NCI-H128 (cell line): ENCODE measurements at regions not wholly inside any gene's neighbourhood (a gene's known extent, or its start where the extent isn't known, plus 50 kb on each side); places are given as distances from the start of the nearest gene placed in this dataset.

Experiments
- DNase-seq: peaks from one replicate; lab custom pipeline; 2025; ENCODE audit not compliant: unreplicated experiment; lab: John Stamatoyannopoulos, UW

DNA sequence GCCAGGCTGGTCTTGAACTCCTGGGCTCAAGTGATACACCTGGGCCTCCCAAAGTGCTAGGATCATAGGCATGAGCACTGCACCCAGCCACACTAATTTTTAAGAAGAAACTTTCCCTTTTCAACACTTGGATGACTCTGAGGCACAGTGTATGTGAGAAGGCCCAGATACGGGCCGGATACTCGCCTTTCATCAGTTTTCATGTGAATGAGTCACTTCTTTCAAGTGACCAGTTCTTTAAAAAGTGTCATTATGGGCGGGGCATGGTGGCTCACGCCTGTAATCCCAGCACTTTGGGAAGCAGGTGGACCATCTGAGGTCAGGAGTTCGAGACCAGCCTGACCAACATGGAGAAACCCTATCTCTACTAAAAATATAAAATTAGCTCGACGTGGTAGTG is 120.8 kb downstream of the CTTN start:
- DNase-seq, result no peak

DNA sequence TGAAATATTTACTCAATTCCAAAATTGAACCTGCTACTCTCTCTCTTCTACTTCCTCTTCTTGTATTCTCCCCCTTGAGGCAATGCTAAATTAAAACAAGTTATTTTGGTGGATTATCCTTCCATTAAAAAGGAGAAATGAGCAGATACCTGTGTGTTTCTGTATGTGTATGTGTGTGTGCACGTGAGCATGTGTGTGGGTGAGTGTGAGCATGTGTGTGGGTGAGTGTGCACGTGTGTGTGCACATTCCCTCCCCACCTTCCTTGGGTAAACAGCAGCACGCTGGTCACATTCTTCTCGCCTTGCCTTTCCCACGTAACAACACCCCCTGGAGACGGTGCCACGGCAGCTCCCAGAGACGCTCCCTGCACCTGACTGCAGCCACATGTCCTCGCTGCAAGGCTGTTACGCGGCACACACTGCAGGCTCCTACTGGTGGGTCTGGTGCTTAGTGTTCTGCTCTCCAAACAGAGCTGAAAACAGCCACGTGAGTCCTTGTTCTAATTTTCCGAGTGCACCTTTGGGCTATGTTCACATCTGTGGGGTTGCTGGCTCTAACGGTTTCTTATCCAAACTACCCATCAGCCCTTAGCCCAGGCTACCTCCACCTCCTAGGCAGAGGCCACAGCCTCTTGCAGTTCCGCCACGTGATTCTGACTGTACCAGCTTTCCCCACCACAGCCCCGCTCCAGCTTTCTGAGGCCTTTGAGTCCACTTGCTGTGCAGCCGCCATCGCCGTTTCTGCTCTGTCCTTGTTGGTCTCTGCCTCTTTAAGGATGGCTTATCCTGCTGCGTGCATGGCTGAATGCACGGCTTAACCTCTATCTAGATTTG is 123.4 kb downstream of the CTTN start:
- no peak for DNase-seq

- no peak for DNase-seq
Observed at GRCh38 chr11:70522309-70522592, 123.9 kb downstream of the CTTN start.

GRCh38 chr11:70522593-70523311 is 124.4 kb downstream of the CTTN start:
- DNase-seq, result peak; percentile 37

DNA sequence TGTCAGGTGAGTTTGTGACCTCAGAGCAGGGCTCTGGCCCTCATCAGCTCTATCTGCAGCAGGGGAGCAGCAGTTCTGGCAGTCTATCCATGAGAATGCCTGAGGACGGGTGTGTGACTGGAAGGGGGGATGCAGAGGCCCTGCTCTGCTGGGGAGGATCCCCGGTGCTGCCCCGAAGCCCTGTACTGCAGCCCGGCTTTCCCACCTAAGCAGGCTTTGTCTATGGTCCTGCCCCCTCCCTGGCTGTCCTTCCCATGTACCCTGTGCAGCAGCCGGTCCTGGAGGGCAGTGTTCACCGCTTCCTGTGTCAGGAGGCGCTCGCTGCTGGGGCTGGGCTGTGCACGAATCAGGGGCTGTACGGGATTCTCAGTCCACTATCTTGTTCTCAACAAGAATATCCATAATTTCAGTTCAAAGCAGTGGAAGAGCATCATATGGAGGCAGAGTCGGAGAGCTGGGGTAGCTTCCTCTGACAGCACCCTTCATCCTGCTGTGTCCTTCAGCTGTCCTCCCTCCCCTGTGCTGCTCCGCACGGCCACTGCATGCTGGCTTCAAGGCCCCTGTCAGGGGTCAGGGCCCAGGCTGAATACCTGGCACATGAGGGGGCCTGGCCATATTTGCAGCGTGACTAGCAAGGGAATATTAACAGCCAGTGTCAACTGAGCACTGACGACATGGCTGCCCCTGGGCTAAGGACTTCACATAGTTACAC is 125.2 kb downstream of the CTTN start:
- no peak for DNase-seq

DNA sequence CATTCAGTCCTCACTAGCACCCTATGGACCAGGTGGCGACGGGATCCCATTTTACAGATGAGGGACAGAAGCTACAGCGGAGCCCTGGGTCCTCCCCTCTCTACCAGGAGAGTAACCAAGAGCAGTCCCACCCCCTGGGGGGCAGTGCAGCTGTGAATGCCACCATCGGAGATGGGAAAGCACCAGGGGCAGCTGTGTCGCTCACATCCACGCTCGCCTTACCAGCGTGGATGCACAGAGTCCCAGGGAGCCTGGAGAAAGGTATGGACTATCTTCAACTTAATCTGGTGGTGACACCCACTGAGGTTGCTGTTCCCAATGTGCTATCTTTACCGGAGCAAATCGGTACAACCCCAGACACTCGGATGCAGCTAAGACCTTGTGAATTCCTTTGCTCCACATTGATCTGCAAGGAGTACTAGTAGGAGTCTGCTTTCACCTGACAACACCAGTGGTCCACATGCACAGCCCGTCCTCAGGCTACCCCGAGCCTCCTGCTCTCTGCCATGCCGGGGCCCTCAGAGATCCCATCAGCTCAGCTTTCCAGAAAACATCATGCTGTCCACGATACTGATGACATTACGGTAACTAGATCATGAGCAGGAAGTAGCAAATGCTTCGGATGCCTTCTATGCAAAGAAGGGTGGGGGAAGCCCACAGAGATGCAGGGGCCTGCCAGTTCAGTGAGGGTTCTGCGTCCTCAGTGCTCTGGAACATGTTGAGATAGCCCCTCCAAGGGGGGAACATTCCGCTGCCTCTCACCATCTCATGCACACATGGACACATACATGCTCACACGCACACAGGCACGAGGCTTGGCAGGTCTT is 126.0 kb downstream of the CTTN start:
- DNase-seq, result no peak

DNA sequence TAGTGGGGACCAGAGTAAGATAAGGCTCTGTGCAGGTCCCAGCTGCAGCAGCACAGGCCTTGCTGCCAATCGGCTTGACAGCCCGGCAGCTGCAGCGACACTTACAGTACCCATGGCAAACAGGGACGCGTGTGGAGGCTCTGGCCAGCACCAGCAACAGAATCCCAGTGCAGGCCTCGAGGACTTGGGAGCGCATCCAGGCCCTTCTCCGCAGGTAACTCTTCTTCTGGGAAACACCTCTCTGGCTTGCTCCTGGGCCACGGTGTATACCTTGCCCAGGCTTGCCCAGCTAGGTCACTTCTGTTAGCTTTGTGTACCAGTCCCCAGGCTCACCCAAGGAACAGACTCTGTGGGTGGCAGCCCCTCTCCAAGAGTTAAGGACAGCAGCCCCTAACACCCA is 126.7 kb downstream of the CTTN start:
- no peak for DNase-seq

- no peak for DNase-seq
Observed at GRCh38 chr11:70525466-70525865, 127.1 kb downstream of the CTTN start.

GRCh38 chr11:70526116-70527045 is 128.1 kb downstream of the CTTN start:
- no peak for DNase-seq

GRCh38 chr11:70527046-70527395 is 128.7 kb downstream of the CTTN start:
- no peak for DNase-seq

- DNase-seq, result no peak
Observed at GRCh38 chr11:70527429-70528045, 129.2 kb downstream of the CTTN start.

- no peak for DNase-seq
Observed at GRCh38 chr11:70528046-70528793, 129.9 kb downstream of the CTTN start.

GRCh38 chr11:70528794-70529580 is 130.7 kb downstream of the CTTN start:
- DNase-seq, result no peak

DNA sequence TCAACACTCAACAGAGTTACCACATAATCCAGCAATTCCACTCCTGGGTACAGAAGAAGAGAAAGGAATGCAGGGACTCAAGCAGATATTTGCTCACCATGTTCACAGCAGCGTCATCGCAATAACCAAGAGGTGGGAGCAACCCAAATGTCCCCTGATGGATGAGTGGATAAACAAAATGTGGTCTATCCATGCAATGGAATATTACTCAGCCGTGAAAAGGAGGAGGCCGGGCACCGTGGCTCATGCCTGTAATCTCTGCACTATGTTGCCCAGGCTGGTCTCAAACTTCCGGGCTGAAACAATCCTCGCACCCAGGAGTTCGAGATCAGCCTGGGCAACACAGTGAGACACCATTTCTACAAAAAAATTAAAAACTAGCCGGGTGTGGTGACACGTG is 131.7 kb downstream of the CTTN start:
- DNase-seq, result no peak

GRCh38 chr11:70530629-70531185 is 132.4 kb downstream of the CTTN start:
- DNase-seq, result no peak

GRCh38 chr11:70531281-70532065 is 133.1 kb downstream of the CTTN start:
- DNase-seq, result no peak

DNA sequence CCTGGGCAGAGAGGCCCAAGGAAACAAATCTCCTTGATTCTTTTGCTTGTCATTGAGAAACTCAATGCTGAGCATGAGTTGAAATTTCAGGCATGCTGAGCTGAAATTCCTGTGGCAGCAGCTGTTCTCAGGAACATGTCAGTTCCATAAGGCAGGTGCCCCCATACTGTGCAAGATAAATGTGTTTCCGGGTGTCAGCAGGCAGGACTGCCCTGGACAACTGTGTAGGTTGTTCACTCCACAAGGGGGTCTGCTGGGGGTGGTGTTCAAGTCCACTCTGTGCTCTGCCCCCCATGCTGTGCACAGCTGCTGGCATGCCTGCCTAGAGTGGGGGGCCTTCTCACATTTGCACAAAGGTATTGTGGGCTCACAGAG is 133.7 kb downstream of the CTTN start:
- DNase-seq, result no peak
